ENCODE measurements at regions not wholly inside any gene's neighbourhood (a gene's known extent, or its start where the extent isn't known, plus 50 kb on each side); places are given as distances from the start of the nearest gene placed in this dataset.

GRCh38 chr1:209183195-209183594 is 400.3 kb upstream of the CAMK1G start:
- TF ChIP-seq BHLHE40 (IDR thresholded peaks at IDR 0.05; ENCODE audit: borderline replicate concordance): no peak
- no peak for TF ChIP-seq SUZ12 (IDR thresholded peaks at IDR 0.05)
- no peak for TF ChIP-seq SP1 (IDR thresholded peaks at IDR 0.05)
- TF ChIP-seq TARDBP (IDR thresholded peaks at IDR 0.05): no peak
- no peak for TF ChIP-seq FOXM1 (IDR thresholded peaks at IDR 0.05; ENCODE audit: borderline replicate concordance)
- no peak for TF ChIP-seq ELF4 (IDR thresholded peaks at IDR 0.05)
- TF ChIP-seq FOXK2 (IDR thresholded peaks at IDR 0.05): no peak
- TF ChIP-seq LEF1 (IDR thresholded peaks at IDR 0.05; ENCODE audit: borderline replicate concordance): no peak
- no peak for TF ChIP-seq ZNF384 (IDR thresholded peaks at IDR 0.05)
- TF ChIP-seq NFRKB (IDR thresholded peaks at IDR 0.05): no peak
- TF ChIP-seq CTBP1 (IDR thresholded peaks at IDR 0.05; ENCODE audit: borderline replicate concordance): no peak
- no peak for TF ChIP-seq PKNOX1 (IDR thresholded peaks at IDR 0.05)
- no peak for TF ChIP-seq HDGF (IDR thresholded peaks at IDR 0.05; ENCODE audit: borderline replicate concordance)
- TF ChIP-seq ARNT (IDR thresholded peaks at IDR 0.05): no peak
